Kidney epithelial cell (primary cell): ENCODE measurements at regions not wholly inside any gene's neighbourhood (a gene's known extent, or its start where the extent isn't known, plus 50 kb on each side); places are given as distances from the start of the nearest gene placed in this dataset.

Experiments used
- DNase-seq: peaks from one replicate; pipeline ENCODE4 v3.0.0-alpha.2; 2010; ENCODE audit warnings: low read depth
- H3K27me3 ChIP-seq: 2 replicates; pipeline ENCODE4 v1.6.0; 2011; ENCODE audit warnings: low read length; ENCODE audit not compliant: control insufficient read depth, insufficient read depth
- H3K36me3 ChIP-seq: 2 replicates; pipeline ENCODE4 v1.5.1; 2011; ENCODE audit warnings: low read length; ENCODE audit not compliant: control insufficient read depth, insufficient read depth
- H3K4me3 ChIP-seq: 2 replicates; pipeline ENCODE4 v1.5.1; 2011; ENCODE audit warnings: low read depth, mild to moderate bottlenecking, control low read depth, low read length
- TF ChIP-seq, protein P1 (sequence below): IDR thresholded peaks from 2 replicates; pipeline ENCODE4 v1.5.1; 2011; ENCODE audit warnings: mild to moderate bottlenecking, moderate library complexity, low read length, control low read depth, inconsistent platforms; ENCODE audit not compliant: insufficient read depth, poor library complexity, severe bottlenecking

GRCh38 chr10:123574109-123574698 lies 92.0 kb upstream of the GPR26 start:
- Histone ChIP-seq H3K27me3 (no peaks in the 10 kb centered on the region), H3K4me3 (no peak overlapping the region), H3K36me3 (no peaks in the 10 kb centered on the region)
- TF ChIP-seq, protein P1, sequence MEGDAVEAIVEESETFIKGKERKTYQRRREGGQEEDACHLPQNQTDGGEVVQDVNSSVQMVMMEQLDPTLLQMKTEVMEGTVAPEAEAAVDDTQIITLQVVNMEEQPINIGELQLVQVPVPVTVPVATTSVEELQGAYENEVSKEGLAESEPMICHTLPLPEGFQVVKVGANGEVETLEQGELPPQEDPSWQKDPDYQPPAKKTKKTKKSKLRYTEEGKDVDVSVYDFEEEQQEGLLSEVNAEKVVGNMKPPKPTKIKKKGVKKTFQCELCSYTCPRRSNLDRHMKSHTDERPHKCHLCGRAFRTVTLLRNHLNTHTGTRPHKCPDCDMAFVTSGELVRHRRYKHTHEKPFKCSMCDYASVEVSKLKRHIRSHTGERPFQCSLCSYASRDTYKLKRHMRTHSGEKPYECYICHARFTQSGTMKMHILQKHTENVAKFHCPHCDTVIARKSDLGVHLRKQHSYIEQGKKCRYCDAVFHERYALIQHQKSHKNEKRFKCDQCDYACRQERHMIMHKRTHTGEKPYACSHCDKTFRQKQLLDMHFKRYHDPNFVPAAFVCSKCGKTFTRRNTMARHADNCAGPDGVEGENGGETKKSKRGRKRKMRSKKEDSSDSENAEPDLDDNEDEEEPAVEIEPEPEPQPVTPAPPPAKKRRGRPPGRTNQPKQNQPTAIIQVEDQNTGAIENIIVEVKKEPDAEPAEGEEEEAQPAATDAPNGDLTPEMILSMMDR, result no peak
- no peak for DNase-seq

DNA sequence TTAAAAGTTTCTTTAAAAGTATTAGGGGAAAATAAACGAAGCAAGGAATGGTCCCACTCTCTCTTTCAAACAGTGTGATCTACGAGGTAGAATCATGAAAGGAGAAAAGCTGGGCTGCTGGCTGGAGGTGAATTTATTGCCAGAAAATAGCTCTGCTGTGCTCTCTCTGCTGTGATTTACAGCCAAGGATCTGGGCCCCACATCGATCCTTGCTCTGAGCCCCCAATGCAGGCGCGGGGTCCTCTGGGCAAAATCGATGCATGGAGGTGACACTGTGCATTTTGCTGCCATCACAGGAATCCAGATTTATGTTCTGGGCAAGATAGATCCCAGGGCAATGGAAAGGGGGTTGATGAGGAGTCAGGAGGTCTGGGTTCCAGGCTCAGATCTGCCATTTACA lies 91.0 kb upstream of the GPR26 start:
- no peaks in the 10 kb centered on the region for H3K36me3 ChIP-seq
- TF ChIP-seq, protein P1, result no peak
- no peak overlapping the region for H3K4me3 ChIP-seq
- no peak for DNase-seq
- H3K27me3 ChIP-seq, result no peaks in the 10 kb centered on the region

- H3K4me3 ChIP-seq, result no peak overlapping the region
- no peak for DNase-seq
Measured at GRCh38 chr10:123576706-123577105, 89.4 kb upstream of the GPR26 start.

GRCh38 chr10:123577921-123578461 lies 88.2 kb upstream of the GPR26 start:
- no peaks in the 10 kb centered on the region for H3K36me3 ChIP-seq
- peaks cover 9% of the 10 kb centered on the region for H3K27me3 ChIP-seq
- no peak for DNase-seq
- H3K4me3 ChIP-seq, result no peak overlapping the region
- TF ChIP-seq, protein P1, result no peak

More at GRCh38 chr10:123576706-123577105, 89.4 kb upstream of the GPR26 start:
- H3K36me3 ChIP-seq, result no peaks in the 10 kb centered on the region
- TF ChIP-seq, protein P1, result no peak
- H3K27me3 ChIP-seq, result peaks cover under 1% of the 10 kb centered on the region

DNA sequence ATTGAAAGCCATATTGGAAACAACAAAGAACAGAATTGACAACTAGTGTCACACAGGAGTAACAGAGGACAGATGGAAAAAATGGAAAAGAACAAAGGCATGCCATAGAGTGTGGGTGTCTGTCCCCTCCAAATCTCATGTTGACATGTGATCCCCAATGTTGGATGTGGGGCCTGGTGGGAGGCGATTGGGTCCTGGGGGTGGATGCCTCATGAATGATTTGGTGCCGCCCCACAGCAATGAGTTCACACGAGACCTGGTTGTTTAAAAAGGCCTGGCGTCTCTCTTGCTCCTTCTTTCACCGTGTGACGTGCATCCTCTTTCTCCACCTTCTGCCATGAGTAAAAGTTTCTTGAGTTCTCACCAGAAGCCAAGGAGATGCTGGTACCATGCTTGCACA lies 87.4 kb upstream of the GPR26 start:
- no peak overlapping the region for H3K4me3 ChIP-seq
- DNase-seq, result no peak
- TF ChIP-seq, protein P1, result no peak
- peaks cover 14% of the 10 kb centered on the region for H3K27me3 ChIP-seq
- H3K36me3 ChIP-seq, result no peaks in the 10 kb centered on the region

GRCh38 chr10:123579675-123580074 lies 86.5 kb upstream of the GPR26 start:
- Histone ChIP-seq H3K36me3 (no peaks in the 10 kb centered on the region), H3K27me3 (peaks cover 21% of the 10 kb centered on the region), H3K4me3 (no peak overlapping the region)
- TF ChIP-seq, protein P1, result no peak
- DNase-seq, result no peak
